B cell (primary cell): ENCODE measurements at regions not wholly inside any gene's neighbourhood (a gene's known extent, or its start where the extent isn't known, plus 50 kb on each side); places are given as distances from the start of the nearest gene placed in this dataset.

ENCODE experiments used
- ATAC-seq: fragments of 200-7000 bp; cut with Tn5 transposase; one replicate; pipeline ENCODE4 v1.10.0; 2021; ENCODE audit warnings: low read depth, mild to moderate bottlenecking, moderate number of reproducible peaks, moderate library complexity
- CTCF ChIA-PET: fragments of 350-600 bp; sonication (Branson Sonifier 250); formaldehyde crosslinking; loops from one replicate; lab custom pipeline; 2021; ENCODE audit warnings: antibody characterized with exemption, inconsistent platforms; lab: Charles Lee
- POLR2A ChIA-PET: fragments of 350-600 bp; sonication (Branson Sonifier 250); formaldehyde crosslinking; loops from one replicate; lab custom pipeline; 2021; ENCODE audit warnings: antibody characterized with exemption; lab: Charles Lee
- DNase-seq: peaks from one replicate; pipeline ENCODE4 v3.0.0; 2013
- H2AFZ ChIP-seq: 2 replicates; pipeline ENCODE4 v1.6.1; 2012; ENCODE audit warnings: mild to moderate bottlenecking, low read depth, low read length; ENCODE audit not compliant: insufficient read depth, poor library complexity, severe bottlenecking
- H3K27ac ChIP-seq, 2 donors: 1 replicate in 1 of 2; 2 replicates in 1 of 2; pipeline ENCODE4 v1.5.1; 2012 to 2013; ENCODE audit warnings: low read length in 2 of 2, mild to moderate bottlenecking in 2 of 2, moderate library complexity in 1 of 2
- H3K27me3 ChIP-seq, 4 experiments: fragments of 200-600 bp in 1 of 4; sonication (generic) in 1 of 4; replicated peaks in 1 of 4; 1 replicate in 2 of 4; 2 replicates in 2 of 4; pipeline versions ENCODE4 v1.6.1 to v1.7.0; 2013 to 2016; ENCODE audit warnings: low read length in 3 of 4, mild to moderate bottlenecking in 2 of 4, mixed read lengths in 1 of 4, moderate library complexity in 1 of 4; ENCODE audit not compliant: insufficient read depth in 4 of 4, control insufficient read depth in 3 of 4; ENCODE audit errors: control extremely low read depth in 1 of 4
- H3K36me3 ChIP-seq, 2 experiments: replicated peaks in 1 of 2; 1 replicate in 1 of 2; 2 replicates in 1 of 2; pipeline versions ENCODE4 v1.6.1 to v1.7.1; 2013; ENCODE audit warnings: low read length in 1 of 2; ENCODE audit not compliant: insufficient read depth in 2 of 2, control insufficient read depth in 1 of 2; ENCODE audit errors: control extremely low read depth in 1 of 2, extremely low read depth in 1 of 2
- H3K4me1 ChIP-seq, 2 donors: fragments of 200-600 bp in 1 of 2; sonication (generic) in 1 of 2; 1 replicate in 1 of 2; 2 replicates in 1 of 2; pipeline versions ENCODE4 v1.5.1 to v1.6.1; 2013 to 2017; ENCODE audit warnings: low read length in 2 of 2; ENCODE audit not compliant: control insufficient read depth in 2 of 2, insufficient read depth in 2 of 2
- H3K4me2 ChIP-seq: replicated peaks from 2 replicates; pipeline ENCODE3; 2012; ENCODE audit warnings: mild to moderate bottlenecking, low read depth, low read length; ENCODE audit not compliant: poor library complexity, severe bottlenecking
- H3K4me3 ChIP-seq, 5 experiments: fragments of 200-600 bp in 1 of 5; sonication (generic) in 1 of 5; 1 replicate in 3 of 5; 2 replicates in 2 of 5; pipeline versions ENCODE4 v1.5.1 to v1.7.0; 2011 to 2016; ENCODE audit warnings: low read length in 4 of 5, mild to moderate bottlenecking in 4 of 5, low read depth in 2 of 5, control low read depth in 1 of 5, moderate library complexity in 1 of 5; ENCODE audit not compliant: insufficient read depth in 1 of 5; ENCODE audit errors: control extremely low read depth in 1 of 5, extremely low read depth in 1 of 5
- H3K79me2 ChIP-seq: fragments of 200-600 bp; sonication (generic); one replicate; pipeline ENCODE4 v1.6.0; 2016; ENCODE audit warnings: low read length; ENCODE audit not compliant: control insufficient read depth, insufficient read depth
- H3K9ac ChIP-seq: fragments of 200-600 bp; sonication (generic); 2 replicates; pipeline ENCODE4 v1.6.1; 2017; ENCODE audit warnings: mild to moderate bottlenecking, low read length, moderate library complexity
- H3K9me3 ChIP-seq, 3 donors: one replicate each; pipeline versions ENCODE4 v1.6.1 to v1.7.1; 2013; ENCODE audit warnings: low read length in 2 of 3; ENCODE audit not compliant: control insufficient read depth in 2 of 3, insufficient read depth in 1 of 3; ENCODE audit errors: control extremely low read depth in 1 of 3
- H4K20me1 ChIP-seq: 2 replicates; pipeline ENCODE4 v1.6.0; 2012; ENCODE audit warnings: mild to moderate bottlenecking, low read length; ENCODE audit not compliant: insufficient read depth, control insufficient read depth, poor library complexity, severe bottlenecking
- H3K27ac Mint-ChIP-seq: one replicate; pipeline ENCODE4 v1.8.0; 2021; ENCODE audit warnings: mixed read lengths
- H3K27me3 Mint-ChIP-seq: one replicate; pipeline ENCODE4 v1.8.0; 2021; ENCODE audit warnings: mixed read lengths
- H3K4me1 Mint-ChIP-seq: one replicate; pipeline ENCODE4 v1.8.0; 2021; ENCODE audit warnings: mixed read lengths
- H3K4me3 Mint-ChIP-seq: one replicate; pipeline ENCODE4 v1.8.0; 2021; ENCODE audit warnings: mixed read lengths
- H3K9me3 Mint-ChIP-seq: one replicate; pipeline ENCODE4 v1.8.0; 2022; ENCODE audit warnings: mixed read lengths; ENCODE audit not compliant: insufficient read depth
- EZH2 ChIP-seq: IDR thresholded peaks from 2 replicates; pipeline ENCODE4 v1.6.1; 2012; ENCODE audit warnings: borderline replicate concordance, low read depth, mild to moderate bottlenecking, moderate library complexity, low read length; ENCODE audit not compliant: insufficient read depth, poor library complexity, severe bottlenecking
- WGBS: methylation state at CpG from one replicate; pipeline ENCODE4 v1.1.5; 2013; ENCODE audit warnings: missing lambda C conversion rate; ENCODE audit not compliant: insufficient coverage; 5-methylcytosine and 5-hydroxymethylcytosine counted together
- intact Hi-C: fragments of 100-400 bp; cut with micrococcal nuclease; formaldehyde crosslinking; loops from one replicate; pipeline ENCODE4 v1.10.0; 2022
- TF ChIP-seq, protein P1 (sequence below): fragments of 200-600 bp; IDR thresholded peaks from one replicate; pipeline ENCODE4 v1.8.0; 2022; ENCODE audit warnings: antibody characterized with exemption, mild to moderate bottlenecking

DNA sequence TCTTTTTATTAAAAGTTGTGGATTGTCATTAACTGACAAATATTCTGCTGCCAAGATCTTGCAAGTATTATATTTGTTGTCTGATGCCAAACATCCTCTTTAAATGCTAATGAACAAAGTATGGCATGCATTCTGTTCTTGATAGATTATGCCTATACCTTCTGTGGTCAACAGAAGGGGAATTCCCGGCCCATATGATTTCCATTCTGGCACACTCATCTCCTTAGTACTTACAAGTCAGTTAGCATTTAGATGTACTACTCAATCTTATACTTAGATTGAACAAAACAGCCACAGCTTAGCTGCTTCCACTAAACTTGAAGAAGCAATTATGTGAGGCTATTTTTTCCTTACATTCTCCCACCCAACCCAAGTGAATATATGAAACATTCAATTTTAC, 246.1 kb upstream of the DACH1 start:
- H3K27ac Mint-ChIP-seq, result no peak overlapping the region
- no peak overlapping the region for H2AFZ ChIP-seq
- no peak overlapping the region for H3K27ac ChIP-seq
- no peaks in the 10 kb centered on the region for H3K4me1 Mint-ChIP-seq
- no peaks in the 10 kb centered on the region for H3K9me3 ChIP-seq
- no peaks in the 10 kb centered on the region for H3K4me1 ChIP-seq
- no peaks in the 10 kb centered on the region for H3K27me3 ChIP-seq
- H3K4me2 ChIP-seq, result no peak overlapping the region
- H4K20me1 ChIP-seq, result no peaks in the 10 kb centered on the region
- H3K9me3 Mint-ChIP-seq, result peaks cover 3% of the 10 kb centered on the region
- no peak for DNase-seq
- no peaks in the 10 kb centered on the region for H3K79me2 ChIP-seq
- H3K9ac ChIP-seq, result no peak overlapping the region
- no peak overlapping the region for H3K4me3 Mint-ChIP-seq
- no peaks in the 10 kb centered on the region for H3K36me3 ChIP-seq
- no peak for ATAC-seq
- POLR2A ChIA-PET, result no interaction called here
- H3K4me3 ChIP-seq, result no peak overlapping the region
- TF ChIP-seq, protein P1, sequence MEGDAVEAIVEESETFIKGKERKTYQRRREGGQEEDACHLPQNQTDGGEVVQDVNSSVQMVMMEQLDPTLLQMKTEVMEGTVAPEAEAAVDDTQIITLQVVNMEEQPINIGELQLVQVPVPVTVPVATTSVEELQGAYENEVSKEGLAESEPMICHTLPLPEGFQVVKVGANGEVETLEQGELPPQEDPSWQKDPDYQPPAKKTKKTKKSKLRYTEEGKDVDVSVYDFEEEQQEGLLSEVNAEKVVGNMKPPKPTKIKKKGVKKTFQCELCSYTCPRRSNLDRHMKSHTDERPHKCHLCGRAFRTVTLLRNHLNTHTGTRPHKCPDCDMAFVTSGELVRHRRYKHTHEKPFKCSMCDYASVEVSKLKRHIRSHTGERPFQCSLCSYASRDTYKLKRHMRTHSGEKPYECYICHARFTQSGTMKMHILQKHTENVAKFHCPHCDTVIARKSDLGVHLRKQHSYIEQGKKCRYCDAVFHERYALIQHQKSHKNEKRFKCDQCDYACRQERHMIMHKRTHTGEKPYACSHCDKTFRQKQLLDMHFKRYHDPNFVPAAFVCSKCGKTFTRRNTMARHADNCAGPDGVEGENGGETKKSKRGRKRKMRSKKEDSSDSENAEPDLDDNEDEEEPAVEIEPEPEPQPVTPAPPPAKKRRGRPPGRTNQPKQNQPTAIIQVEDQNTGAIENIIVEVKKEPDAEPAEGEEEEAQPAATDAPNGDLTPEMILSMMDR, result no peak
- TF ChIP-seq EZH2, result no peak
- CTCF ChIA-PET, result no interaction called here
- no CpG with 5 or more reads among the region's 1 CpG for WGBS
- intact Hi-C loops, result no loop called here
- H3K27me3 Mint-ChIP-seq, result no peaks in the 10 kb centered on the region

DNA sequence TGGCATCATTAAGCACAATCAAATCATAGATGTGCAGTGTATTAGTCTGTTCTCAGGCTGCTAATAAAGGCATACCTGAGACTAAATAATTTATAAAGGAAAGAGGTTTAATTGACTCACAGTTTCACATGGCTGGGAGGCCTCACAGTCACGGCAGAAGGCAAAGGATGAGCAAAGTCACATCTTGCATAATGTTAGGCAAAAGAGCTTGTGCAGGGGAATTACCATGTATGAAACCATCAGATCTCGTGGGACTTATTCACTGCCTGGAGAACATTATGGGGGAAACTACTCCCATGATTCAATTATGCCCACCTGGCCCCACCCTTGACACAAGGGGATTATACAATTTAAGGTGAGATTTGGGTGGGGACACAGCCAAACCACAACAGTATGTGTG, 245.2 kb upstream of the DACH1 start:
- Histone ChIP-seq H3K79me2 (no peaks in the 10 kb centered on the region), H3K36me3 (no peaks in the 10 kb centered on the region), H3K4me3 (no peak overlapping the region), H3K9ac (no peak overlapping the region), H3K27me3 (no peaks in the 10 kb centered on the region), H2AFZ (no peak overlapping the region), H3K9me3 (no peaks in the 10 kb centered on the region), H3K27ac (no peak overlapping the region), H3K4me1 (no peaks in the 10 kb centered on the region), H3K4me2 (no peak overlapping the region), H4K20me1 (no peaks in the 10 kb centered on the region)
- peaks cover 3% of the 10 kb centered on the region for H3K9me3 Mint-ChIP-seq
- DNase-seq (no peak), ATAC-seq (no peak)
- H3K27me3 Mint-ChIP-seq, result no peaks in the 10 kb centered on the region
- 86% methylated on average over 1 of the region's 2 CpGs for WGBS
- TF ChIP-seq, protein P1, result no peak
- no peak for TF ChIP-seq EZH2
- POLR2A ChIA-PET, result no interaction called here
- CTCF ChIA-PET, result no interaction called here
- H3K27ac Mint-ChIP-seq, result no peak overlapping the region
- no peak overlapping the region for H3K4me3 Mint-ChIP-seq
- intact Hi-C loops, result no loop called here
- no peaks in the 10 kb centered on the region for H3K4me1 Mint-ChIP-seq
